ENCODE measurements at regions not wholly inside any gene's neighbourhood (a gene's known extent, or its start where the extent isn't known, plus 50 kb on each side); places are given as distances from the start of the nearest gene placed in this dataset.

DNA sequence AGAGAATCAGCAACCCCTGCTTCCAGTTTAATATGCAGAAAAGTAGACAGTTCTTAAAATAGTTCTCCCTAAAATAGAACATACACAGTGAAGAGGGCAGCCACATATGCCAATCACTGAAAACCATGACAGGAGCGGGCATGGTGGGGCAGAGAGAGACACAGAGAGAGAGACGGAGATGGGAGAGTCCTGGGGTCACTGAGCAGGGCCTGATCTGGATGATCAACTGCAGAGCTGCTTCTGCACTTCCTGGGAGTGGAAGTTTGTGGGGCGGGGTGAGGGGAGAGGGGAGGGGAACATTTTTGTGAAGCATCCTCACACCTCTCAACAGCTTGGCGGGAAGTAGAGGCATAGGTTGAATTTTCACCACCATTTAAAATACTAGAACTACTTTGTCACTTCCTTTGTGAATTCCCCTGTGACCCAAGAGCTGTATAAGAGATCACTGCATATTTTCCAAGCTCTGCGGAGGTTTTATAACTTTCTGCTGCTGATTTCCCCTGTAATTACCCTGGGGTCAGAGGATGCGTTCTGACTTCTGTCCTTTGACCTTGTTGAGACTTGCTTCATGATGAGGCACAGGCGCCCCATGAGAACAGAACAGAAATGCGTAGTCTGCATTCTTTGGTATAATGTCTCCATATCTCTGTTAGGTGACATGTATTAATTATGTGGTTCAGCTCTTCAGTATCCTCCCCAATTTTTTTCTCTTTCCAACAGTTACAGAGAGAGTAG lies 419.4 kb downstream of the BRD1 start:
- TF ChIP-seq, protein P1, sequence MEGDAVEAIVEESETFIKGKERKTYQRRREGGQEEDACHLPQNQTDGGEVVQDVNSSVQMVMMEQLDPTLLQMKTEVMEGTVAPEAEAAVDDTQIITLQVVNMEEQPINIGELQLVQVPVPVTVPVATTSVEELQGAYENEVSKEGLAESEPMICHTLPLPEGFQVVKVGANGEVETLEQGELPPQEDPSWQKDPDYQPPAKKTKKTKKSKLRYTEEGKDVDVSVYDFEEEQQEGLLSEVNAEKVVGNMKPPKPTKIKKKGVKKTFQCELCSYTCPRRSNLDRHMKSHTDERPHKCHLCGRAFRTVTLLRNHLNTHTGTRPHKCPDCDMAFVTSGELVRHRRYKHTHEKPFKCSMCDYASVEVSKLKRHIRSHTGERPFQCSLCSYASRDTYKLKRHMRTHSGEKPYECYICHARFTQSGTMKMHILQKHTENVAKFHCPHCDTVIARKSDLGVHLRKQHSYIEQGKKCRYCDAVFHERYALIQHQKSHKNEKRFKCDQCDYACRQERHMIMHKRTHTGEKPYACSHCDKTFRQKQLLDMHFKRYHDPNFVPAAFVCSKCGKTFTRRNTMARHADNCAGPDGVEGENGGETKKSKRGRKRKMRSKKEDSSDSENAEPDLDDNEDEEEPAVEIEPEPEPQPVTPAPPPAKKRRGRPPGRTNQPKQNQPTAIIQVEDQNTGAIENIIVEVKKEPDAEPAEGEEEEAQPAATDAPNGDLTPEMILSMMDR (conservative IDR thresholded peaks at IDR 0.05; ENCODE audit: low read depth in 2 of 2) = no peak
- TF ChIP-seq EZH2 (IDR thresholded peaks at IDR 0.05; ENCODE audit: low read depth, unreplicated experiment) (no peak), ZNF331 (CRISPR knock-in tag; IDR thresholded peaks at IDR 0.05; ENCODE audit: low read depth) (no peak), POLR2AphosphoS5 (IDR thresholded peaks at IDR 0.05; ENCODE audit: low read depth) (no peak), EZH2phosphoT487 (IDR thresholded peaks at IDR 0.05; ENCODE audit: unreplicated experiment) (no peak), CREB1 (CRISPR knock-in tag; IDR thresholded peaks at IDR 0.05; ENCODE audit: low read depth) (no peak)
- TF ChIP-seq, protein P2, sequence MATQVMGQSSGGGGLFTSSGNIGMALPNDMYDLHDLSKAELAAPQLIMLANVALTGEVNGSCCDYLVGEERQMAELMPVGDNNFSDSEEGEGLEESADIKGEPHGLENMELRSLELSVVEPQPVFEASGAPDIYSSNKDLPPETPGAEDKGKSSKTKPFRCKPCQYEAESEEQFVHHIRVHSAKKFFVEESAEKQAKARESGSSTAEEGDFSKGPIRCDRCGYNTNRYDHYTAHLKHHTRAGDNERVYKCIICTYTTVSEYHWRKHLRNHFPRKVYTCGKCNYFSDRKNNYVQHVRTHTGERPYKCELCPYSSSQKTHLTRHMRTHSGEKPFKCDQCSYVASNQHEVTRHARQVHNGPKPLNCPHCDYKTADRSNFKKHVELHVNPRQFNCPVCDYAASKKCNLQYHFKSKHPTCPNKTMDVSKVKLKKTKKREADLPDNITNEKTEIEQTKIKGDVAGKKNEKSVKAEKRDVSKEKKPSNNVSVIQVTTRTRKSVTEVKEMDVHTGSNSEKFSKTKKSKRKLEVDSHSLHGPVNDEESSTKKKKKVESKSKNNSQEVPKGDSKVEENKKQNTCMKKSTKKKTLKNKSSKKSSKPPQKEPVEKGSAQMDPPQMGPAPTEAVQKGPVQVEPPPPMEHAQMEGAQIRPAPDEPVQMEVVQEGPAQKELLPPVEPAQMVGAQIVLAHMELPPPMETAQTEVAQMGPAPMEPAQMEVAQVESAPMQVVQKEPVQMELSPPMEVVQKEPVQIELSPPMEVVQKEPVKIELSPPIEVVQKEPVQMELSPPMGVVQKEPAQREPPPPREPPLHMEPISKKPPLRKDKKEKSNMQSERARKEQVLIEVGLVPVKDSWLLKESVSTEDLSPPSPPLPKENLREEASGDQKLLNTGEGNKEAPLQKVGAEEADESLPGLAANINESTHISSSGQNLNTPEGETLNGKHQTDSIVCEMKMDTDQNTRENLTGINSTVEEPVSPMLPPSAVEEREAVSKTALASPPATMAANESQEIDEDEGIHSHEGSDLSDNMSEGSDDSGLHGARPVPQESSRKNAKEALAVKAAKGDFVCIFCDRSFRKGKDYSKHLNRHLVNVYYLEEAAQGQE (IDR thresholded peaks at IDR 0.05; ENCODE audit: unreplicated experiment) = no peak

Data from GM23338 (cell line).